ENCODE measurements at regions not wholly inside any gene's neighbourhood (a gene's known extent, or its start where the extent isn't known, plus 50 kb on each side); places are given as distances from the start of the nearest gene placed in this dataset.

GRCh38 chr13:54187461-54187860 lies 1158.8 kb downstream of the OLFM4 start:
- Histone ChIP-seq H3K9me3 (ENCODE audit: severe bottlenecking) (no peaks in the 10 kb centered on the region), H3K4me3 (ENCODE audit: low read depth, low read length) (no peak overlapping the region), H3K27ac (no peak overlapping the region), H3K27me3 (ENCODE audit: insufficient read depth, low read depth, severe bottlenecking) (no peaks in the 10 kb centered on the region), H3K36me3 (no peaks in the 10 kb centered on the region)
- no peak for TF ChIP-seq CTCF (IDR thresholded peaks at IDR 0.05; ENCODE audit: low read depth, low read length)
- no peak for DNase-seq

GRCh38 chr13:54194233-54195024 lies 1165.8 kb downstream of the OLFM4 start:
- Histone ChIP-seq H3K27me3 (ENCODE audit: insufficient read depth, low read depth, severe bottlenecking) (no peaks in the 10 kb centered on the region), H3K27ac (no peak overlapping the region), H3K4me3 (ENCODE audit: low read depth, low read length) (no peak overlapping the region), H3K36me3 (no peaks in the 10 kb centered on the region), H3K9me3 (ENCODE audit: severe bottlenecking) (no peaks in the 10 kb centered on the region)
- TF ChIP-seq CTCF (IDR thresholded peaks at IDR 0.05; ENCODE audit: low read depth, low read length), result no peak
- no peak for DNase-seq

GRCh38 chr13:54196684-54197083 lies 1168.1 kb downstream of the OLFM4 start:
- no peaks in the 10 kb centered on the region for H3K27me3 ChIP-seq (ENCODE audit: insufficient read depth, low read depth, severe bottlenecking)
- H3K27ac ChIP-seq, result no peak overlapping the region
- H3K36me3 ChIP-seq, result no peaks in the 10 kb centered on the region
- no peak overlapping the region for H3K4me3 ChIP-seq (ENCODE audit: low read depth, low read length)
- no peak for TF ChIP-seq CTCF (IDR thresholded peaks at IDR 0.05; ENCODE audit: low read depth, low read length)
- no peak for DNase-seq
- no peaks in the 10 kb centered on the region for H3K9me3 ChIP-seq (ENCODE audit: severe bottlenecking)

GRCh38 chr13:54198911-54199310 lies 1170.3 kb downstream of the OLFM4 start:
- Histone ChIP-seq H3K4me3 (ENCODE audit: low read depth, low read length) (no peak overlapping the region), H3K27me3 (ENCODE audit: insufficient read depth, low read depth, severe bottlenecking) (no peaks in the 10 kb centered on the region), H3K36me3 (no peaks in the 10 kb centered on the region), H3K9me3 (ENCODE audit: severe bottlenecking) (no peaks in the 10 kb centered on the region), H3K27ac (no peak overlapping the region)
- DNase-seq, result no peak
- no peak for TF ChIP-seq CTCF (IDR thresholded peaks at IDR 0.05; ENCODE audit: low read depth, low read length)

GRCh38 chr13:54206626-54207025 lies 1178.0 kb downstream of the OLFM4 start:
- no peaks in the 10 kb centered on the region for H3K9me3 ChIP-seq (ENCODE audit: severe bottlenecking)
- no peak overlapping the region for H3K27ac ChIP-seq
- DNase-seq, result no peak
- TF ChIP-seq CTCF (IDR thresholded peaks at IDR 0.05; ENCODE audit: low read depth, low read length), result no peak
- H3K4me3 ChIP-seq (ENCODE audit: low read depth, low read length), result no peak overlapping the region
- no peaks in the 10 kb centered on the region for H3K36me3 ChIP-seq
- no peaks in the 10 kb centered on the region for H3K27me3 ChIP-seq (ENCODE audit: insufficient read depth, low read depth, severe bottlenecking)
